RWPE2 (cell line): ENCODE measurements at regions not wholly inside any gene's neighbourhood (a gene's known extent, or its start where the extent isn't known, plus 50 kb on each side); places are given as distances from the start of the nearest gene placed in this dataset.

Experiments
- ATAC-seq: fragments of 200-7000 bp; cut with Tn5 transposase; 3 replicates; pipeline ENCODE4 v1.9.1; 2021; ENCODE audit warnings: low read depth
- DNase-seq: peaks from one replicate; pipeline ENCODE4 v3.0.0-alpha.2; 2020; ENCODE audit warnings: low spot score
- H3K27ac ChIP-seq: fragments of 450-650 bp; 2 replicates; pipeline ENCODE4 v1.5.1; 2017; ENCODE audit warnings: mild to moderate bottlenecking; ENCODE audit not compliant: poor library complexity, severe bottlenecking
- H3K27me3 ChIP-seq: fragments of 250-450 bp; sonication (Bioruptor Pico); 2 replicates; pipeline ENCODE4 v1.5.1; 2021; ENCODE audit warnings: mild to moderate bottlenecking, moderate library complexity; ENCODE audit not compliant: insufficient read depth, poor library complexity, severe bottlenecking
- H3K36me3 ChIP-seq: fragments of 250-450 bp; sonication (Bioruptor Pico); 2 replicates; pipeline ENCODE4 v1.5.1; 2020; ENCODE audit warnings: low read depth, mild to moderate bottlenecking, moderate library complexity
- H3K4me1 ChIP-seq: fragments of 250-450 bp; sonication (Bioruptor Pico); 2 replicates; pipeline ENCODE4 v1.5.1; 2021; ENCODE audit warnings: mild to moderate bottlenecking, moderate library complexity; ENCODE audit not compliant: insufficient read depth, poor library complexity, severe bottlenecking
- H3K4me3 ChIP-seq: fragments of 250-450 bp; sonication (Bioruptor Pico); 2 replicates; pipeline ENCODE4 v1.5.1; 2021; ENCODE audit warnings: mild to moderate bottlenecking, moderate library complexity; ENCODE audit not compliant: severe bottlenecking
- H3K9me3 ChIP-seq: fragments of 250-450 bp; sonication (Bioruptor Pico); 2 replicates; pipeline ENCODE4 v1.5.1; 2021; ENCODE audit warnings: mild to moderate bottlenecking, moderate library complexity; ENCODE audit not compliant: severe bottlenecking
- CTCF ChIP-seq: fragments of 450-650 bp; IDR thresholded peaks from one replicate; pipeline ENCODE4 v1.5.1; 2017; ENCODE audit warnings: mild to moderate bottlenecking, moderate library complexity; ENCODE audit not compliant: poor library complexity, severe bottlenecking

GRCh38 chr20:6920991-6921613 is 153.6 kb downstream of the BMP2 start:
- Histone ChIP-seq H3K27me3 (no peaks in the 10 kb centered on the region), H3K4me3 (peak overlapping the region; percentile 11), H3K9me3 (peaks cover 4% of the 10 kb centered on the region), H3K36me3 (no peaks in the 10 kb centered on the region), H3K27ac (no peak overlapping the region), H3K4me1 (peaks cover 19% of the 10 kb centered on the region)
- ATAC-seq = peak; percentile 68
- no peak for TF ChIP-seq CTCF
- no peak for DNase-seq

DNA sequence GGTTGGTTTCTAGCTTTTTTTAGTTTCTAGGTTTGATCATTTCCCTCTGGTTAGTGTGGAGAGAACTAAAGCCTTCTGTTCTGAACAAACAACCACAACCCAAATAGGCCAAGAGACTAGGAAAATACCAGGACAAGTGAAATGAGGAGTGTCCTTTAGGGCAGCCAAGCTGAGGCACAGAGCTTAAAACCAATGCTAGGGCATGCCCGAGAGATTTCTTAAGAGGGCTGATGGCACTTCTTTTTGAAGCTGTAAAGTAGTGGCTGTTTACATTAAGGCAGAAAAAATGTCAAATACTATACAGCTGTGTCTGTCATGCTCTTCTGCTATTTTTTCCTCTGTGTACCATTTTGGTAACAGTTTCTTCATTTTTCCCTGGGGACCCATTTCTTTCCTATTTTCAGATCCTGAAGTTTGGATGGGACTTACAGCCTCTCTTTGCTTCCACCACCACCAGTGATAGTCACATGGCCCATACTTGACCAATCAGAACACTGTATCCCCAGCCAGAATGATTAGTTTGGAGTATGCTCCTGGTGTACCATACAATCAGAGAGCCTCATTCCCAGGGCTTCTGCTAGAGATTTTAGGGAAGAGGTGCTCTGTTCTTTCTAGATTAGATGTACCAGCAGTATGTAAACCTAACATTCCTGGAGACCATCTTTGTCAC is 154.4 kb downstream of the BMP2 start:
- H3K36me3 ChIP-seq = no peaks in the 10 kb centered on the region
- no peak overlapping the region for H3K27ac ChIP-seq
- TF ChIP-seq CTCF = no peak
- ATAC-seq (no peak), DNase-seq (no peak)
- H3K27me3 ChIP-seq = no peaks in the 10 kb centered on the region
- H3K9me3 ChIP-seq = peaks cover 4% of the 10 kb centered on the region
- no peak overlapping the region for H3K4me3 ChIP-seq
- H3K4me1 ChIP-seq = peaks cover 20% of the 10 kb centered on the region

- DNase-seq (no peak), ATAC-seq (no peak)
- no peak for TF ChIP-seq CTCF
- no peaks in the 10 kb centered on the region for H3K27me3 ChIP-seq
- no peak overlapping the region for H3K4me3 ChIP-seq
- H3K36me3 ChIP-seq = no peaks in the 10 kb centered on the region
- peak overlapping the region; percentile 31 for H3K27ac ChIP-seq
- peaks cover 4% of the 10 kb centered on the region for H3K9me3 ChIP-seq
- H3K4me1 ChIP-seq = peaks cover 20% of the 10 kb centered on the region
These were observed 157.2 kb downstream of the BMP2 start for GRCh38 chr20:6924681-6925080.

- peaks cover 18% of the 10 kb centered on the region for H3K4me1 ChIP-seq
- H3K27me3 ChIP-seq = no peaks in the 10 kb centered on the region
- H3K9me3 ChIP-seq = peaks cover 4% of the 10 kb centered on the region
- H3K36me3 ChIP-seq = no peaks in the 10 kb centered on the region
- H3K27ac ChIP-seq = peak overlapping the region; percentile 31
- peak; percentile 76 for ATAC-seq
- no peak overlapping the region for H3K4me3 ChIP-seq
- no peak for TF ChIP-seq CTCF
- no peak for DNase-seq
These were observed 158.3 kb downstream of the BMP2 start for GRCh38 chr20:6925744-6926278.

- Histone ChIP-seq H3K36me3 (no peaks in the 10 kb centered on the region), H3K4me3 (no peak overlapping the region), H3K9me3 (no peaks in the 10 kb centered on the region), H3K27me3 (no peaks in the 10 kb centered on the region), H3K27ac (no peak overlapping the region), H3K4me1 (no peaks in the 10 kb centered on the region)
- ATAC-seq (no peak), DNase-seq (no peak)
- TF ChIP-seq CTCF = peak; percentile 56
These were observed 172.6 kb downstream of the BMP2 start for GRCh38 chr20:6940048-6940447.
